Panc1 (cell line): ENCODE measurements at regions not wholly inside any gene's neighbourhood (a gene's known extent, or its start where the extent isn't known, plus 50 kb on each side); places are given as distances from the start of the nearest gene placed in this dataset.

ENCODE experiments used
- ATAC-seq: fragments of 200-7000 bp; cut with Tn5 transposase; 2 replicates; pipeline ENCODE4 v1.9.1; 2020; ENCODE audit warnings: mild to moderate bottlenecking, moderate library complexity
- BruUV-seq: library from RNA; stranded (reverse); fragments of 400-500 nt; replicated peaks from 2 replicates; lab custom pipeline; 2021; lab: Mats Ljungman, UMichigan
- CTCF ChIA-PET: fragments of 300-600 bp; sonication (Branson Sonifier 250); formaldehyde crosslinking; loops from one replicate; lab custom pipeline; 2022; ENCODE audit warnings: antibody characterized with exemption; lab: Charles Lee
- POLR2A ChIA-PET: fragments of 300-600 bp; sonication (Branson Sonifier 250); formaldehyde crosslinking; loops from one replicate; lab custom pipeline; 2022; ENCODE audit warnings: antibody characterized with exemption; lab: Charles Lee
- DNase-seq: peaks from one replicate; pipeline ENCODE4 v3.0.0-alpha.2; 2010; ENCODE audit warnings: low read depth, low spot score
- H3K27ac ChIP-seq: 2 replicates; pipeline ENCODE4 v1.5.1; 2011; ENCODE audit warnings: mild to moderate bottlenecking, low read length, inconsistent platforms
- H3K27me3 ChIP-seq: fragments of 200-500 bp; sonication (Bioruptor generic); 2 replicates; pipeline ENCODE4 v1.6.0; 2014; ENCODE audit warnings: low read length, inconsistent platforms; ENCODE audit not compliant: control insufficient read depth, insufficient read depth
- H3K36me3 ChIP-seq: fragments of 200-500 bp; sonication (Bioruptor generic); 2 replicates; pipeline ENCODE4 v1.5.1; 2014; ENCODE audit warnings: inconsistent platforms, mild to moderate bottlenecking, low read length, moderate library complexity; ENCODE audit not compliant: control insufficient read depth, insufficient read depth
- H3K4me1 ChIP-seq: 2 replicates; pipeline ENCODE4 v1.5.1; 2011; ENCODE audit warnings: inconsistent platforms, mild to moderate bottlenecking, low read length, moderate library complexity; ENCODE audit not compliant: control insufficient read depth, insufficient read depth
- H3K4me3 ChIP-seq, 2 experiments: 2 replicates each; pipeline ENCODE4 v1.5.1; 2011 to 2012; ENCODE audit warnings: low read depth in 2 of 2, low read length in 2 of 2, mild to moderate bottlenecking in 2 of 2, inconsistent platforms in 1 of 2, moderate library complexity in 1 of 2
- H3K9me3 ChIP-seq: fragments of 200-500 bp; sonication (Bioruptor generic); 2 replicates; pipeline ENCODE4 v1.5.1; 2014; ENCODE audit warnings: low read depth, mild to moderate bottlenecking, inconsistent platforms, low read length, moderate library complexity; ENCODE audit not compliant: control insufficient read depth, insufficient read depth
- POLR2AphosphoS5 ChIP-seq: IDR thresholded peaks from 2 replicates; pipeline ENCODE4 v1.6.1; 2012; ENCODE audit warnings: mild to moderate bottlenecking, low read depth, low read length, moderate library complexity
- SIN3A ChIP-seq: IDR thresholded peaks from 2 replicates; pipeline ENCODE4 v1.6.1; 2012; ENCODE audit warnings: low read depth, mild to moderate bottlenecking, low read length, moderate library complexity, borderline replicate concordance; ENCODE audit not compliant: insufficient read depth
- TCF7L2 ChIP-seq: IDR thresholded peaks from 2 replicates; pipeline ENCODE4 v1.6.1; 2011; ENCODE audit warnings: mild to moderate bottlenecking, low read depth, low read length, inconsistent platforms
- in situ Hi-C: cut with HindIII; loops from 2 replicates; pipeline ENCODE4 v1.10.0; 2016; ENCODE audit warnings: low sequenced_read_pairs, low pct_unique_long_range_greater_than_20kb
- intact Hi-C: fragments of 100-400 bp; cut with micrococcal nuclease; formaldehyde crosslinking; loops from one replicate; pipeline ENCODE4 v1.10.0; 2022; ENCODE audit not compliant: unreplicated experiment
- TF ChIP-seq, protein P1 (sequence below), 2 experiments: IDR thresholded peaks; 2 replicates each; pipeline ENCODE4 v1.6.1; 2011 to 2012; ENCODE audit warnings: low read depth in 2 of 2, control low read depth in 1 of 2, low read length in 1 of 2, mild to moderate bottlenecking in 1 of 2, moderate library complexity in 1 of 2; ENCODE audit not compliant: insufficient read depth in 1 of 2
- TF ChIP-seq, protein P2 (sequence below): fragments of 450-650 bp; IDR thresholded peaks from 2 replicates; pipeline ENCODE4 v1.5.1; 2017; ENCODE audit warnings: mild to moderate bottlenecking

DNA sequence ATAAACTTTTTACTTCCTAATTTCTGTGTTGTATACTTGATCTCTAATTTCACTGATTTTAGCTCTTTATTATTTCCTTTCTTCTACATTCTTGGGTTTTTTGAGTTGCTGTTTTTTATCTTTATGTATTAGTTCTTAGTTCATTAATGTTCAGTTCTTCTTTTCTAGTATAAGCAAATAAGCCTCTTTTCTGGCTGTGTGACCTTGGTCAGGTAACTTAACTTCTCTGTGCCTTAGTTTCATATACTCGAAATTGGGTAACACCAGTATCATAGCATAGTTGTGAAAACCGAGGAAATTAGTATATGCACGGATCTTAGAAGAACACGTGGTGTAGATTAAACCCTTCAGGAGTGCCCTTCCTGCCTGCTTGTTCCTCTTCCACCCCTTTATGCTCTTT lies 130.2 kb upstream of the C1QTNF9B start:
- TF ChIP-seq, protein P1, sequence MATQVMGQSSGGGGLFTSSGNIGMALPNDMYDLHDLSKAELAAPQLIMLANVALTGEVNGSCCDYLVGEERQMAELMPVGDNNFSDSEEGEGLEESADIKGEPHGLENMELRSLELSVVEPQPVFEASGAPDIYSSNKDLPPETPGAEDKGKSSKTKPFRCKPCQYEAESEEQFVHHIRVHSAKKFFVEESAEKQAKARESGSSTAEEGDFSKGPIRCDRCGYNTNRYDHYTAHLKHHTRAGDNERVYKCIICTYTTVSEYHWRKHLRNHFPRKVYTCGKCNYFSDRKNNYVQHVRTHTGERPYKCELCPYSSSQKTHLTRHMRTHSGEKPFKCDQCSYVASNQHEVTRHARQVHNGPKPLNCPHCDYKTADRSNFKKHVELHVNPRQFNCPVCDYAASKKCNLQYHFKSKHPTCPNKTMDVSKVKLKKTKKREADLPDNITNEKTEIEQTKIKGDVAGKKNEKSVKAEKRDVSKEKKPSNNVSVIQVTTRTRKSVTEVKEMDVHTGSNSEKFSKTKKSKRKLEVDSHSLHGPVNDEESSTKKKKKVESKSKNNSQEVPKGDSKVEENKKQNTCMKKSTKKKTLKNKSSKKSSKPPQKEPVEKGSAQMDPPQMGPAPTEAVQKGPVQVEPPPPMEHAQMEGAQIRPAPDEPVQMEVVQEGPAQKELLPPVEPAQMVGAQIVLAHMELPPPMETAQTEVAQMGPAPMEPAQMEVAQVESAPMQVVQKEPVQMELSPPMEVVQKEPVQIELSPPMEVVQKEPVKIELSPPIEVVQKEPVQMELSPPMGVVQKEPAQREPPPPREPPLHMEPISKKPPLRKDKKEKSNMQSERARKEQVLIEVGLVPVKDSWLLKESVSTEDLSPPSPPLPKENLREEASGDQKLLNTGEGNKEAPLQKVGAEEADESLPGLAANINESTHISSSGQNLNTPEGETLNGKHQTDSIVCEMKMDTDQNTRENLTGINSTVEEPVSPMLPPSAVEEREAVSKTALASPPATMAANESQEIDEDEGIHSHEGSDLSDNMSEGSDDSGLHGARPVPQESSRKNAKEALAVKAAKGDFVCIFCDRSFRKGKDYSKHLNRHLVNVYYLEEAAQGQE (IDR thresholded peaks at IDR 0.05; ENCODE audit: insufficient read depth in 1 of 2, low read depth in 2 of 2, low read length in 1 of 2): no peak
- TF ChIP-seq, protein P2, sequence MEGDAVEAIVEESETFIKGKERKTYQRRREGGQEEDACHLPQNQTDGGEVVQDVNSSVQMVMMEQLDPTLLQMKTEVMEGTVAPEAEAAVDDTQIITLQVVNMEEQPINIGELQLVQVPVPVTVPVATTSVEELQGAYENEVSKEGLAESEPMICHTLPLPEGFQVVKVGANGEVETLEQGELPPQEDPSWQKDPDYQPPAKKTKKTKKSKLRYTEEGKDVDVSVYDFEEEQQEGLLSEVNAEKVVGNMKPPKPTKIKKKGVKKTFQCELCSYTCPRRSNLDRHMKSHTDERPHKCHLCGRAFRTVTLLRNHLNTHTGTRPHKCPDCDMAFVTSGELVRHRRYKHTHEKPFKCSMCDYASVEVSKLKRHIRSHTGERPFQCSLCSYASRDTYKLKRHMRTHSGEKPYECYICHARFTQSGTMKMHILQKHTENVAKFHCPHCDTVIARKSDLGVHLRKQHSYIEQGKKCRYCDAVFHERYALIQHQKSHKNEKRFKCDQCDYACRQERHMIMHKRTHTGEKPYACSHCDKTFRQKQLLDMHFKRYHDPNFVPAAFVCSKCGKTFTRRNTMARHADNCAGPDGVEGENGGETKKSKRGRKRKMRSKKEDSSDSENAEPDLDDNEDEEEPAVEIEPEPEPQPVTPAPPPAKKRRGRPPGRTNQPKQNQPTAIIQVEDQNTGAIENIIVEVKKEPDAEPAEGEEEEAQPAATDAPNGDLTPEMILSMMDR: no peak
- intact Hi-C loops (no loop called here), in situ Hi-C loops (no loop called here)
- no peak overlapping the region for H3K4me3 ChIP-seq
- ATAC-seq: no peak
- no peaks in the 10 kb centered on the region for H3K27me3 ChIP-seq
- ChIA-PET POLR2A (interaction anchor here (0.6 kb wide), 1 partner anchor 37 kb away, joined by 7 read pairs; no protein-coding TSS in a partner anchor), CTCF (no interaction called here)
- H3K4me1 ChIP-seq: no peaks in the 10 kb centered on the region
- no TSS peak for BruUV-seq
- H3K27ac ChIP-seq: no peak overlapping the region
- H3K36me3 ChIP-seq: no peaks in the 10 kb centered on the region
- H3K9me3 ChIP-seq: no peaks in the 10 kb centered on the region
- DNase-seq: no peak

DNA sequence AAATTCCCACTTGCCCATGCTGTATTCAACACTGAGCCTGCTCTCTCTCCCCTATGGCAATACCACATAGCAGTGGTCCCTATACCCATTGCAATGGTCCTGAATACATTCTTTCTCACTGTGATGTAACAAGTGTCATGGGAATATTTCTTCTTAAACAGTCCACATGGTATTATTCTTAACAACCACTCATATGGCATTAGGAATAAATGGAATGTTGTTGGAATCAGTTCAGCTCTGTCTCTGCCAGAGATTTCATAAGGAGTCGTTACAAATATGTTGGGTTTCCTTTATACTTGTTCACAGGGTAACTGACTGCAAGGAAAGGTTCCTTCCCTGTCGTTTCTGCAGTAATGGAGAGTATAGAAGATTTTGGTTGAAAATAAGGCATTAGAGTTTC lies 128.3 kb upstream of the SPATA13 start:
- Histone ChIP-seq H3K27me3 (no peaks in the 10 kb centered on the region), H3K4me1 (no peaks in the 10 kb centered on the region), H3K27ac (no peak overlapping the region), H3K36me3 (no peaks in the 10 kb centered on the region), H3K4me3 (no peak overlapping the region), H3K9me3 (no peaks in the 10 kb centered on the region)
- ChIA-PET POLR2A (no interaction called here), CTCF (no interaction called here)
- in situ Hi-C loops (no loop called here), intact Hi-C loops (no loop called here)
- DNase-seq (no peak), ATAC-seq (no peak)
- BruUV-seq: no TSS peak
- TF ChIP-seq, protein P2: no peak
- TF ChIP-seq, protein P1 (IDR thresholded peaks at IDR 0.05; ENCODE audit: insufficient read depth in 1 of 2, low read depth in 2 of 2, low read length in 1 of 2): no peak
- TF ChIP-seq TCF7L2 (no peak), SIN3A (no peak), POLR2AphosphoS5 (no peak)
